NCI-H1092 (cell line): ENCODE measurements at regions not wholly inside any gene's neighbourhood (a gene's known extent, or its start where the extent isn't known, plus 50 kb on each side); places are given as distances from the start of the nearest gene placed in this dataset.
"Not testable (repeated sequence)": the region's sequence is repeated elsewhere in the genome, so short reads cannot be mapped to it uniquely, and the experiment has no call there.

Source experiments
- DNase-seq: peaks from one replicate; lab custom pipeline; 2025; lab: John Stamatoyannopoulos, UW

- DNase-seq = no peak
Observed at GRCh38 chr2:220782609-220783113, 789.4 kb downstream of the EPHA4 start.

- no peak for DNase-seq
Observed at GRCh38 chr2:220783671-220784070, 788.4 kb downstream of the EPHA4 start.

GRCh38 chr2:220785178-220785577, 786.9 kb downstream of the EPHA4 start:
- peak; percentile 3 for DNase-seq

GRCh38 chr2:220786216-220786615, 785.9 kb downstream of the EPHA4 start:
- no peak for DNase-seq

GRCh38 chr2:220787251-220787650, 784.9 kb downstream of the EPHA4 start:
- no peak for DNase-seq

GRCh38 chr2:220789961-220790360, 782.1 kb downstream of the EPHA4 start:
- DNase-seq = no peak

GRCh38 chr2:220795705-220796104, 776.4 kb downstream of the EPHA4 start:
- no peak for DNase-seq

- DNase-seq = no peak
Observed at GRCh38 chr2:220811115-220811514, 761.0 kb downstream of the EPHA4 start.

- no peak for DNase-seq
Observed at GRCh38 chr2:220811952-220812570, 760.0 kb downstream of the EPHA4 start.

GRCh38 chr2:220814441-220814840, 757.7 kb downstream of the EPHA4 start:
- no peak for DNase-seq

GRCh38 chr2:220815698-220816097, 756.4 kb downstream of the EPHA4 start:
- DNase-seq = no peak

- DNase-seq = no peak
Observed at GRCh38 chr2:220821683-220822082, 750.4 kb downstream of the EPHA4 start.

GRCh38 chr2:220823590-220823989, 748.5 kb downstream of the EPHA4 start:
- not testable (repeated sequence) for DNase-seq

- DNase-seq = no peak
Observed at GRCh38 chr2:220833446-220833845, 738.7 kb downstream of the EPHA4 start.

GRCh38 chr2:220835583-220835982, 736.5 kb downstream of the EPHA4 start:
- DNase-seq = no peak

- no peak for DNase-seq
Observed at GRCh38 chr2:220837226-220837625, 734.9 kb downstream of the EPHA4 start.

GRCh38 chr2:220842901-220843665, 729.0 kb downstream of the EPHA4 start:
- no peak for DNase-seq

- no peak for DNase-seq
Observed at GRCh38 chr2:220845766-220846273, 726.3 kb downstream of the EPHA4 start.

GRCh38 chr2:220847006-220847405, 725.1 kb downstream of the EPHA4 start:
- no peak for DNase-seq

GRCh38 chr2:220847589-220847988, 724.5 kb downstream of the EPHA4 start:
- DNase-seq = no peak

GRCh38 chr2:220849433-220849832, 722.7 kb downstream of the EPHA4 start:
- DNase-seq = no peak

GRCh38 chr2:220850116-220850515, 722.0 kb downstream of the EPHA4 start:
- DNase-seq = no peak

- no peak for DNase-seq
Observed at GRCh38 chr2:220855296-220855695, 716.8 kb downstream of the EPHA4 start.
